Putamen (tissue), 1 donor: ENCODE measurements at regions not wholly inside any gene's neighbourhood (a gene's known extent, or its start where the extent isn't known, plus 50 kb on each side); places are given as distances from the start of the nearest gene placed in this dataset.
"Not testable (repeated sequence)": the region's sequence is repeated elsewhere in the genome, so short reads cannot be mapped to it uniquely, and the experiment has no call there.

Experiments used
- DNase-seq: peaks from one replicate; pipeline ENCODE4 v3.0.0-alpha.2; 2016; ENCODE audit warnings: low spot score

- DNase-seq: not testable (repeated sequence)
Observed at GRCh38 chr2:194276667-194277066, 1380.4 kb upstream of the SLC39A10 start.

GRCh38 chr2:194271293-194271961, 1385.6 kb upstream of the SLC39A10 start:
- DNase-seq: no peak

GRCh38 chr2:194270648-194271047, 1386.4 kb upstream of the SLC39A10 start:
- no peak for DNase-seq

GRCh38 chr2:194264586-194264985, 1392.4 kb upstream of the SLC39A10 start:
- DNase-seq: no peak

- no peak for DNase-seq
Observed at GRCh38 chr2:194260185-194260584, 1396.8 kb upstream of the SLC39A10 start.

GRCh38 chr2:194257095-194257494, 1399.9 kb upstream of the SLC39A10 start:
- DNase-seq: no peak

- no peak for DNase-seq
Observed at GRCh38 chr2:194253528-194254259, 1403.3 kb upstream of the SLC39A10 start.

- DNase-seq: no peak
Observed at GRCh38 chr2:194252127-194252526, 1404.9 kb upstream of the SLC39A10 start.

GRCh38 chr2:194232600-194232999, 1424.4 kb upstream of the SLC39A10 start:
- no peak for DNase-seq

- DNase-seq: no peak
Observed at GRCh38 chr2:194223218-194223617, 1433.8 kb upstream of the SLC39A10 start.

- no peak for DNase-seq
Observed at GRCh38 chr2:194214192-194214591, 1442.8 kb upstream of the SLC39A10 start.

- no peak for DNase-seq
Observed at GRCh38 chr2:194205568-194206227, 1451.3 kb upstream of the SLC39A10 start.

- no peak for DNase-seq
Observed at GRCh38 chr2:194203898-194204297, 1453.1 kb upstream of the SLC39A10 start.

- DNase-seq: no peak
Observed at GRCh38 chr2:194182888-194183287, 1474.1 kb upstream of the SLC39A10 start.

GRCh38 chr2:194176134-194176533, 1480.9 kb upstream of the SLC39A10 start:
- no peak for DNase-seq

GRCh38 chr2:194166818-194167217, 1490.2 kb upstream of the SLC39A10 start:
- peak; percentile 0 for DNase-seq

GRCh38 chr2:194155431-194155830, 1501.6 kb upstream of the SLC39A10 start:
- no peak for DNase-seq

- no peak for DNase-seq
Observed at GRCh38 chr2:194151231-194151630, 1505.8 kb upstream of the SLC39A10 start.

GRCh38 chr2:194135463-194135862, 1521.6 kb upstream of the SLC39A10 start:
- DNase-seq: no peak

- DNase-seq: no peak
Observed at GRCh38 chr2:194128810-194129209, 1528.2 kb upstream of the SLC39A10 start.

- no peak for DNase-seq
Observed at GRCh38 chr2:194126418-194126817, 1530.6 kb upstream of the SLC39A10 start.

GRCh38 chr2:194116861-194117260, 1540.2 kb upstream of the SLC39A10 start:
- DNase-seq: no peak

- DNase-seq: no peak
Observed at GRCh38 chr2:194105358-194105757, 1551.7 kb upstream of the SLC39A10 start.
